ENCODE measurements at regions not wholly inside any gene's neighbourhood (a gene's known extent, or its start where the extent isn't known, plus 50 kb on each side); places are given as distances from the start of the nearest gene placed in this dataset.

DNA sequence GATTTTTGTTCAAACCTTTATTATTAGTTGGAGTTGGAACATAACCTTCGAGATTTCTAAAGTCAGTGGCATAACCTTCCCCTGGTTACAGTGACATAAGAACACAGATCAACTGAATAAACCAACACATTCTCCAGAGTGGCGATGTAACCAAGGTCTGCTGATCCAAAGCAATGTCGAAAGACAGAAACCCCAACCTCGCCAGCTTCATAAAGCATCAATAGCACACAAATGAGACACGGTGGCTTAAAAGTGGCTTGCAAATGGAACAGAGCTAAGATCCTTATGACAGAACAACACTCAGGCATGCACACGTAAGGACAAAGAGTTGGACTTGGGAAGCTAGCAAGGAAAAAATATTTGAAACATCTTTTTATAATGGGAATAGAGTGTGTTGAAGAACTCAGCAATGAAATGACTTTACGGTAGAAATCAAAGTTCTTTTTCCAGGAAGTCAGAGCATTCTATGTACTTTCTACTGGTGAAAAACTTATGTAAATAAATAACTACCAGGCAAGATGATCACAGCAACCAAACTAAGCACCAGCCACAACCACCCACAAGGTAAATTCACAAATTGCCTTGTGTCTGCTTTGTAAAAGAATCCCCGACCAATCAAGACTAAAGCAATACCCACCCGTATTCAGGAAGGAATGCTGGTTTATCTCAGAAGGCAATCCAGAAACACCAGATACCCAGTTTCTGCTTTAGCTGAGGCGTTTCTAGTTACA, 61.0 kb upstream of the NHSL1 start:
- Histone ChIP-seq H3K9ac (replicated peaks in 1 of 4; ENCODE audit: extremely low read depth in 1 of 4, low read depth in 3 of 4, low read length in 3 of 4) (no peak overlapping the region), H2BK20ac (ENCODE audit: low read length) (0 out of 2 replicates have a peak overlapping the region, but pooled peaks have one; percentile 44), H2BK120ac (replicated peaks; ENCODE audit: low read depth, low read length) (no peak overlapping the region), H3K4me3 (ENCODE audit: extremely low read depth in 1 of 4, insufficient read depth in 2 of 4, low read depth in 3 of 4, low read length in 4 of 4) (no peak overlapping the region), H2BK12ac (ENCODE audit: low read depth, low read length) (no peak overlapping the region), H2BK5ac (ENCODE audit: low read depth, low read length) (no peak overlapping the region), H3K27ac (ENCODE audit: low read depth, low read length) (no peak overlapping the region), H3K36me3 (ENCODE audit: control insufficient read depth in 2 of 4, insufficient read depth in 4 of 4, low read length in 3 of 4) (no peaks in the 10 kb centered on the region), H3K79me2 (ENCODE audit: control insufficient read depth in 1 of 2, insufficient read depth in 2 of 2, low read length in 2 of 2) (peaks cover 0 to 53% of the 10 kb centered on the region in 2 experiments; a peak in 3 of 4 replicates), H4K8ac (ENCODE audit: extremely low read depth, insufficient read depth, low read length) (no peak overlapping the region), H4K5ac (ENCODE audit: insufficient read length, low read depth, low read length) (no peak overlapping the region), H3K9me3 (ENCODE audit: insufficient read depth in 2 of 2, low read depth in 1 of 2, low read length in 1 of 2) (no peaks in the 10 kb centered on the region), H3K4ac (replicated peaks; ENCODE audit: insufficient read length, low read depth, low read length) (no peak overlapping the region), H3K23me2 (ENCODE audit: low read depth, low read length) (no peaks in the 10 kb centered on the region), H3K56ac (replicated peaks; ENCODE audit: insufficient read length, low read depth, low read length) (no peak overlapping the region), H2BK15ac (ENCODE audit: low read length) (no peak overlapping the region), H4K20me1 (replicated peaks in 1 of 2; ENCODE audit: control insufficient read depth in 1 of 2, insufficient read depth in 2 of 2, low read length in 2 of 2) (no peaks in the 10 kb centered on the region), H4K91ac (replicated peaks; ENCODE audit: insufficient read length, low read length) (no peak overlapping the region), H2AK5ac (ENCODE audit: low read depth, low read length) (no peak overlapping the region), H3K79me1 (ENCODE audit: low read depth, low read length) (peaks cover 8% of the 10 kb centered on the region), H3K23ac (ENCODE audit: insufficient read length) (no peak overlapping the region), H3K27me3 (replicated peaks in 1 of 4; ENCODE audit: control insufficient read depth in 3 of 4, extremely low read depth in 1 of 4, insufficient read depth in 3 of 4, low read length in 3 of 4) (no peaks in the 10 kb centered on the region), H3K14ac (ENCODE audit: insufficient read length) (no peak overlapping the region), H2AFZ (ENCODE audit: low read length) (no peak overlapping the region), H3K18ac (ENCODE audit: extremely low read depth, low read length) (no peak overlapping the region), H3K4me1 (replicated peaks in 1 of 4; ENCODE audit: control insufficient read depth in 3 of 4, insufficient read depth in 4 of 4, low read length in 3 of 4) (peaks cover 0 to 16% (median 6%) of the 10 kb centered on the region in 4 experiments; a peak in 3 of 7 replicates), H3K4me2 (ENCODE audit: insufficient read depth in 1 of 2, low read depth in 2 of 2, low read length in 2 of 2) (0 out of 4 replicates have a peak overlapping the region, but pooled peaks of 1 of the 2 experiments have one; percentile 24)
- POLR2A ChIA-PET (ENCODE audit: partially characterized antibody), result interaction anchor here (1.6 kb wide), 1 partner anchor 10 kb away, joined by 4 read pairs; no protein-coding TSS in a partner anchor
- FAIRE-seq, result peak; percentile 19
- peak in 1 of 2 experiments; percentile 33 for DNase-seq (ENCODE audit: low read depth in 1 of 2, low spot score in 2 of 2)
- 82% methylated on average over 10 of the region's 10 CpGs; no CpG with 5 or more reads in 1 of the 2 experiments for WGBS, 2 experiments (ENCODE audit: extremely low coverage in 1 of 2, insufficient coverage in 1 of 2, insufficient read length in 1 of 2, insufficient replicate concordance in 2 of 2, low coverage in 1 of 2, low lambda C conversion rate in 2 of 2, missing lambda C conversion rate in 1 of 2)
- CTCF ChIA-PET (ENCODE audit: partially characterized antibody), result interaction anchor here (0.6 to 1.8 kb wide), 6 partner anchors 10 to 42 kb away, joined by 3 to 15 read pairs (median 3); no protein-coding TSS in a partner anchor
- no peak for TF ChIP-seq USF2 (IDR thresholded peaks at IDR 0.05; ENCODE audit: low read length)
- TF ChIP-seq HDAC6 (IDR thresholded peaks at IDR 0.05; ENCODE audit: low read depth, low read length), result no peak
- TF ChIP-seq SIN3A (conservative IDR thresholded peaks at IDR 0.05 in 1 of 2, IDR thresholded peaks at IDR 0.05 in 1 of 2; ENCODE audit: low read depth in 1 of 2, low read length in 2 of 2), result no peak
- no peak for TF ChIP-seq RBBP5 (IDR thresholded peaks at IDR 0.05; ENCODE audit: borderline replicate concordance, low read depth, low read length)
- no peak for TF ChIP-seq BCL11A (IDR thresholded peaks at IDR 0.05; ENCODE audit: low read depth in 2 of 2, low read length in 2 of 2)
- no peak for TF ChIP-seq RFX5 (IDR thresholded peaks at IDR 0.05; ENCODE audit: borderline replicate concordance, low read depth, low read length)
- TF ChIP-seq CREB1 (IDR thresholded peaks at IDR 0.05), result no peak
- no peak for TF ChIP-seq TEAD4 (IDR thresholded peaks at IDR 0.05; ENCODE audit: low read depth, low read length)
- TF ChIP-seq GABPA (IDR thresholded peaks at IDR 0.05; ENCODE audit: borderline replicate concordance, insufficient read depth, low read length), result no peak
- no peak for TF ChIP-seq POU5F1 (IDR thresholded peaks at IDR 0.05; ENCODE audit: low read depth, low read length)
- no peak for TF ChIP-seq POLR2A (IDR thresholded peaks at IDR 0.05; ENCODE audit: control extremely low read depth in 1 of 2, low read depth in 2 of 2, low read length in 2 of 2)
- no peak for TF ChIP-seq CHD1 (IDR thresholded peaks at IDR 0.05; ENCODE audit: low read depth, low read length)
